ENCODE measurements at regions not wholly inside any gene's neighbourhood (a gene's known extent, or its start where the extent isn't known, plus 50 kb on each side); places are given as distances from the start of the nearest gene placed in this dataset.

- no peak for TF ChIP-seq REST (IDR thresholded peaks at IDR 0.05; ENCODE audit: unreplicated experiment)
- TF ChIP-seq ZNF114 (CRISPR knock-in tag; IDR thresholded peaks at IDR 0.05) = no peak
- no peak for TF ChIP-seq EZH2phosphoT487 (IDR thresholded peaks at IDR 0.05; ENCODE audit: unreplicated experiment)
- no peak for TF ChIP-seq ETS1 (IDR thresholded peaks at IDR 0.05)
- TF ChIP-seq EZH2 (IDR thresholded peaks at IDR 0.05; ENCODE audit: low read depth, unreplicated experiment) = no peak
- TF ChIP-seq JUNB (IDR thresholded peaks at IDR 0.05; ENCODE audit: unreplicated experiment) = no peak
- no peak for TF ChIP-seq STAT1 (IDR thresholded peaks at IDR 0.05; ENCODE audit: unreplicated experiment)
- TF ChIP-seq ZNF331 (CRISPR knock-in tag; IDR thresholded peaks at IDR 0.05; ENCODE audit: low read depth) = no peak
Measured at GRCh38 chr2:224278531-224278930, 123.4 kb downstream of the FAM124B start (continued).

- H3K4me1 Mint-ChIP-seq = no peaks in the 10 kb centered on the region
- H3K4me3 Mint-ChIP-seq = no peak overlapping the region
- Histone ChIP-seq H3K4me2 (no peak overlapping the region), H3K79me2 (replicated peaks; ENCODE audit: insufficient read depth) (no peaks in the 10 kb centered on the region), H4K20me1 (replicated peaks; ENCODE audit: insufficient read depth) (no peaks in the 10 kb centered on the region), H3K27me3 (ENCODE audit: insufficient read depth) (no peaks in the 10 kb centered on the region), H3K36me3 (ENCODE audit: insufficient read depth) (no peaks in the 10 kb centered on the region), H3K27ac (ENCODE audit: low read depth) (no peak overlapping the region), H3F3A (replicated peaks; ENCODE audit: low read depth) (no peaks in the 10 kb centered on the region), H3K4me1 (ENCODE audit: insufficient read depth) (no peaks in the 10 kb centered on the region), H3K9me2 (ENCODE audit: insufficient read depth) (no peaks in the 10 kb centered on the region), H3K4me3 (no peak overlapping the region), H2AFZ (no peak overlapping the region)
- H3K9me3 Mint-ChIP-seq = no peaks in the 10 kb centered on the region
- ATAC-seq = no peak
- no peak for DNase-seq (ENCODE audit: low spot score)
- H3K27me3 Mint-ChIP-seq (ENCODE audit: insufficient read depth, low read depth, poor library complexity) = no peaks in the 10 kb centered on the region
- H3K36me3 Mint-ChIP-seq (ENCODE audit: low read depth) = no peaks in the 10 kb centered on the region
- no peak overlapping the region for H3K27ac Mint-ChIP-seq
- no peak for TF ChIP-seq NANOG (IDR thresholded peaks at IDR 0.05; ENCODE audit: borderline replicate concordance)
- no peak for TF ChIP-seq CTCF (conservative IDR thresholded peaks at IDR 0.05; ENCODE audit: low read depth in 2 of 2)
- no peak for TF ChIP-seq CREB1 (CRISPR knock-in tag; IDR thresholded peaks at IDR 0.05; ENCODE audit: low read depth)
- no peak for TF ChIP-seq ZNF462 (CRISPR knock-in tag; IDR thresholded peaks at IDR 0.05)
- no peak for TF ChIP-seq POLR2AphosphoS5 (IDR thresholded peaks at IDR 0.05; ENCODE audit: low read depth)
- no peak for TF ChIP-seq ETS1 (IDR thresholded peaks at IDR 0.05)
- no peak for TF ChIP-seq JUNB (IDR thresholded peaks at IDR 0.05; ENCODE audit: unreplicated experiment)
Measured at GRCh38 chr2:224276251-224276650, 125.7 kb downstream of the FAM124B start.
